HEK293T (cell line): ENCODE measurements at regions not wholly inside any gene's neighbourhood (a gene's known extent, or its start where the extent isn't known, plus 50 kb on each side); places are given as distances from the start of the nearest gene placed in this dataset.

ENCODE experiments used
- CTCF ChIA-PET: fragments of 350-600 bp; formaldehyde crosslinking; extraction: SDS; loops from one replicate; lab custom pipeline; 2021; ENCODE audit warnings: antibody characterized with exemption, inconsistent platforms; lab: Yijun Ruan, JAX
- POLR2A ChIA-PET: fragments of 350-600 bp; formaldehyde crosslinking; extraction: SDS; loops from one replicate; lab custom pipeline; 2020; ENCODE audit warnings: antibody characterized with exemption, inconsistent platforms; lab: Yijun Ruan, JAX
- DNase-seq: peaks from one replicate; pipeline ENCODE4 v3.0.0; 2012; ENCODE audit warnings: mixed read lengths; ENCODE audit errors: extremely low spot score
- ARNT ChIP-seq: fragments of 450-650 bp; IDR thresholded peaks from 2 replicates; pipeline ENCODE4 v1.6.1; 2017; ENCODE audit warnings: mild to moderate bottlenecking
- BHLHE40 ChIP-seq: fragments of 450-650 bp; IDR thresholded peaks from 2 replicates; pipeline ENCODE4 v1.6.1; 2016; ENCODE audit warnings: mild to moderate bottlenecking, moderate library complexity, borderline replicate concordance
- CTBP1 ChIP-seq: fragments of 450-650 bp; IDR thresholded peaks from 2 replicates; pipeline ENCODE4 v1.6.1; 2016; ENCODE audit warnings: borderline replicate concordance
- ELF4 ChIP-seq: fragments of 450-650 bp; IDR thresholded peaks from 2 replicates; pipeline ENCODE4 v1.6.1; 2017; ENCODE audit warnings: antibody characterized with exemption
- FOXA1 ChIP-seq: fragments of 450-650 bp; IDR thresholded peaks from 2 replicates; pipeline ENCODE4 v1.6.1; 2016; ENCODE audit warnings: mild to moderate bottlenecking
- FOXK2 ChIP-seq: fragments of 450-650 bp; IDR thresholded peaks from 2 replicates; pipeline ENCODE4 v1.6.1; 2016; ENCODE audit warnings: mild to moderate bottlenecking
- FOXM1 ChIP-seq: fragments of 450-650 bp; IDR thresholded peaks from 2 replicates; pipeline ENCODE4 v1.6.1; 2017; ENCODE audit warnings: mild to moderate bottlenecking, borderline replicate concordance
- HDGF ChIP-seq: fragments of 450-650 bp; IDR thresholded peaks from 2 replicates; pipeline ENCODE4 v1.6.1; 2017; ENCODE audit warnings: antibody characterized with exemption, borderline replicate concordance
- L3MBTL2 ChIP-seq: fragments of 450-650 bp; conservative IDR thresholded peaks from 2 replicates; pipeline ENCODE4 v1.6.1; 2016; ENCODE audit warnings: mild to moderate bottlenecking
- LEF1 ChIP-seq: fragments of 450-650 bp; IDR thresholded peaks from 2 replicates; pipeline ENCODE4 v1.6.1; 2017; ENCODE audit warnings: mild to moderate bottlenecking, borderline replicate concordance
- NFRKB ChIP-seq: fragments of 450-650 bp; IDR thresholded peaks from 2 replicates; pipeline ENCODE4 v1.6.1; 2016; ENCODE audit warnings: mild to moderate bottlenecking, moderate library complexity
- PKNOX1 ChIP-seq: fragments of 450-650 bp; IDR thresholded peaks from 2 replicates; pipeline ENCODE4 v1.6.1; 2016
- SP1 ChIP-seq: fragments of 450-650 bp; IDR thresholded peaks from 2 replicates; pipeline ENCODE4 v1.6.1; 2017
- SUZ12 ChIP-seq: fragments of 450-650 bp; IDR thresholded peaks from 2 replicates; pipeline ENCODE4 v1.6.1; 2016; ENCODE audit warnings: mild to moderate bottlenecking
- TARDBP ChIP-seq: fragments of 450-650 bp; IDR thresholded peaks from 2 replicates; pipeline ENCODE4 v1.6.1; 2016
- ZNF384 ChIP-seq: fragments of 450-650 bp; IDR thresholded peaks from 2 replicates; pipeline ENCODE4 v1.6.1; 2016

- CTCF ChIA-PET: interaction anchor here (1.0 kb wide), 1 partner anchor 15 kb away, joined by 5 read pairs; no protein-coding TSS in a partner anchor
- DNase-seq: no peak
- POLR2A ChIA-PET: no interaction called here
- TF ChIP-seq CTBP1 (no peak), FOXK2 (no peak), SP1 (no peak), SUZ12 (no peak), ARNT (no peak), L3MBTL2 (no peak), PKNOX1 (no peak)
These were observed 82.5 kb upstream of the TNFAIP3 start for GRCh38 chr6:137784583-137784982.

- no peak for TF ChIP-seq SP1
- no peak for TF ChIP-seq FOXK2
- TF ChIP-seq L3MBTL2: no peak
- no peak for TF ChIP-seq BHLHE40
- no peak for TF ChIP-seq FOXA1
- TF ChIP-seq NFRKB: no peak
- ChIA-PET CTCF (no interaction called here), POLR2A (no interaction called here)
- no peak for DNase-seq
These were observed 80.0 kb upstream of the TNFAIP3 start for GRCh38 chr6:137787016-137787415.

- ChIA-PET CTCF (no interaction called here), POLR2A (no interaction called here)
- no peak for DNase-seq
- no peak for TF ChIP-seq FOXA1
- no peak for TF ChIP-seq FOXM1
- no peak for TF ChIP-seq SUZ12
- TF ChIP-seq BHLHE40: no peak
- no peak for TF ChIP-seq ARNT
- no peak for TF ChIP-seq ZNF384
- no peak for TF ChIP-seq NFRKB
- no peak for TF ChIP-seq CTBP1
These were observed 78.8 kb upstream of the TNFAIP3 start for GRCh38 chr6:137788248-137788647.

DNA sequence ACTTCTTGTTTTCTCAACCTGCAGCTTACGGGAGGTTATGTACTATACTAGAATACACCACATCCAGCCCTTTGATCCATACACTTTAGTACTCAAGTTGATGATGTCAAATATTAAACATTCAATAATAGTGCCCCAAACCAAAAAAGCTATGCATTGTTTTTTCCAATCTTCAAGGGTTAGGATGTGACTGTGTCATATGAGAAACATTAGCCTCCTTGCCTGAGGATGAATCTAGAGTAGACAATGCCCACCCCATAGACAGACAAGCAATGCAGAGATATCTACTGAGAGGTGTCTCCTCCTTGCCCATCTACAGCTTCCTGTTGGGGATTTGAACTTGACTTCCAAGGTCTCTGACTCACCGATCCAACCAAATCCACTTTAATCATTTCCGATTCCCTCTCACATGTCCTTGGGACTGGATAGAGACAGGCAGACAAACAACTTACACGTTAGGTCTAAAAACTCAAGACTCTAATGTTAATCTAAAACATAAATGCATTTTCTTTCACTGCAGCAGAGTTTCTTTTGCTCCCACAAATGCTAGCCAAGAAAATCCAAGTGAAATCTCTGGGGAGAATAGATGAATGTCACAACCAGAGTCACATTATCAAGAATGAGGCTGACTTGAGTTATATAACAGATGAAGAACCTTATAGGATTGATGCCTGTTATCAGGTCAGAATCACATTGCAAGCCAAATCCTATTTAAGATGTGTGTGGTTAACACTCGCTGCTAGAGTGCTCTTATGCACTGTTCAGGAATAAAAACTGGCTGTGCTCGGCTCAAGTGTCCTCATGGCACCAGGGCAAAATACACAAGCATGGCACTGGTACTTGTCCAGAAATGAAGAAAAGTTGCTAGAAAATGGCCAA is 75.5 kb upstream of the TNFAIP3 start:
- ChIA-PET POLR2A (no interaction called here), CTCF (interaction anchor here (0.8 kb wide), 1 partner anchor 9 kb away, joined by 3 read pairs; no protein-coding TSS in a partner anchor)
- DNase-seq: no peak
- TF ChIP-seq FOXK2 (no peak), FOXA1 (no peak), FOXM1 (no peak), NFRKB (no peak), SP1 (no peak), ELF4 (no peak), BHLHE40 (no peak), LEF1 (no peak), L3MBTL2 (no peak), PKNOX1 (no peak)

DNA sequence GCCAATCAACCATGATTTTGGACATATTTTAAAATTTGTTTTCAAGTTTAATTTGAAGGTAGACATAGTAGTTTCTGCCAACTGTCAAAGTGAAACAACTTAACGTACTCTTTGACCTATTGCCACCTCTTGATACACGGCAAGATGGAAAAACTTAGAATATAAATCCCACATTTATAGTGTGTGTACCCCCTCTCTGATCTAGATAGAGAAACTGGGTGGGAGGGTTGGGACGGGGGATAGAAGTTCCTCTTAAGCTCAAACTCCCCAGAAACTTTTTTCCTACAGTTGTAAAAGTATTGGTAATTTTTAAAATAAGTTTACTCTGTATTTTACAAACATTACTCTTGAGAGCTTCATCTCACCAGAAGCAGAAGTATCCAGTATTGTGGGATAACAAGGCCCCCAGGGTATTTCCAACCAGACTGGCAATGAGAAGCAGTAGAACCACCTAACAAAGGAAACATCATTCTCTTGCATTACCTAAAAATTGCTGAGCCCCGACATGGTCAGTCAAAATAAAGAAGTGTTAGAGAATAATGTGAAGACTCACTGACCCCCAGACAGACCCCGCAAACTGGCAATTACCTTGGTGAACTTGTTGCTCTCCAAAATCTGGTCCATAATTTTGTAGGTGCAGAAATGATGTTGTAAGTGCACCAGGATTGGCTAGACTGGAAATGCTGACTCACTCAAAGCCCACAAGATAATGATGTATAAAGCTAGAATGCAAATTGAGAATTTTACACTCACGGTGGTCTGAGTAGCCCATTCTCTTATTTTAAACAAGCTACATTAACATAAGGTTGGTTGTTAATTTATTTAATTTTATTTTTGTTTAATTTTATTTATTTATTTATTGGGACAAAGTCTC is 74.7 kb upstream of the TNFAIP3 start:
- DNase-seq: no peak
- CTCF ChIA-PET: no interaction called here
- no peak for TF ChIP-seq CTBP1
- no peak for TF ChIP-seq LEF1
- no peak for TF ChIP-seq SP1
- no peak for TF ChIP-seq FOXM1
- no peak for TF ChIP-seq ELF4
- TF ChIP-seq L3MBTL2: no peak
- TF ChIP-seq FOXK2: no peak
- no peak for TF ChIP-seq ZNF384
- TF ChIP-seq SUZ12: no peak
- no peak for TF ChIP-seq BHLHE40
- TF ChIP-seq PKNOX1: no peak
- TF ChIP-seq TARDBP: no peak
- no peak for TF ChIP-seq ARNT
- TF ChIP-seq HDGF: no peak
- no peak for TF ChIP-seq FOXA1
- no peak for TF ChIP-seq NFRKB
- POLR2A ChIA-PET: interaction anchor here (1.2 kb wide), 1 partner anchor 74 kb away, joined by 3 read pairs; the partner anchor contains the start of gene TNFAIP3
